Upper lobe of left lung (tissue), 6 donors: ENCODE measurements at regions not wholly inside any gene's neighbourhood (a gene's known extent, or its start where the extent isn't known, plus 50 kb on each side); places are given as distances from the start of the nearest gene placed in this dataset.

Source experiments
- ATAC-seq, 2 donors: fragments of 200-7000 bp; cut with Tn5 transposase; one replicate each; pipeline ENCODE4 v1.9.1; 2022; ENCODE audit warnings: mild to moderate bottlenecking in 2 of 2, moderate library complexity in 2 of 2; ENCODE audit not compliant: low FRiP score in 2 of 2
- DNase-seq, 2 donors: peaks; one replicate each; pipeline ENCODE4 v3.0.0-alpha.2; 2019 to 2020
- H3K27ac ChIP-seq, 4 donors: fragments of 200-600 bp; sonication (generic); one replicate each; pipeline ENCODE4 v1.5.1; 2016 to 2019
- H3K27me3 ChIP-seq, 4 donors: fragments of 200-600 bp; sonication (generic); one replicate each; pipeline ENCODE4 v1.5.1; 2017 to 2019
- H3K36me3 ChIP-seq, 4 donors: fragments of 200-600 bp; sonication (generic); one replicate each; pipeline ENCODE4 v1.5.1; 2016 to 2019
- H3K4me1 ChIP-seq, 4 donors: fragments of 200-600 bp; sonication (generic); one replicate each; pipeline ENCODE4 v1.5.1; 2018 to 2019
- H3K4me3 ChIP-seq, 4 donors: fragments of 200-600 bp; sonication (generic); one replicate each; pipeline ENCODE4 v1.5.1; 2017 to 2019; ENCODE audit warnings: mild to moderate bottlenecking in 2 of 4, moderate library complexity in 1 of 4
- H3K9me3 ChIP-seq, 4 donors: fragments of 200-600 bp; sonication (generic); one replicate each; pipeline ENCODE4 v1.5.1; 2018 to 2019
- EP300 ChIP-seq, 4 donors: sonication (generic); formaldehyde crosslinking; IDR thresholded peaks; one replicate each; pipeline ENCODE4 v1.5.1; 2017; ENCODE audit warnings: antibody characterized with exemption in 4 of 4, control low read depth in 2 of 4
- POLR2A ChIP-seq, 4 donors: fragments of 450-650 bp; IDR thresholded peaks; one replicate each; pipeline ENCODE4 v1.5.1; 2016 to 2017; ENCODE audit warnings: antibody characterized with exemption in 4 of 4, mild to moderate bottlenecking in 2 of 4
- POLR2AphosphoS5 ChIP-seq, 2 donors: sonication (generic); formaldehyde crosslinking; IDR thresholded peaks; one replicate each; pipeline ENCODE4 v1.5.1; 2017; ENCODE audit warnings: antibody characterized with exemption in 2 of 2
- WGBS, 2 donors: methylation state at CpG; one replicate each; pipeline ENCODE4 v1.1.5; 2017 to 2018; 5-methylcytosine and 5-hydroxymethylcytosine counted together
- TF ChIP-seq, protein P1 (sequence below), 6 experiments: fragments of 450-650 bp in 4 of 6; fragments of 200-600 bp in 2 of 6; sonication (generic) in 2 of 6; IDR thresholded peaks; one replicate each; pipeline ENCODE4 v1.5.1; 2016 to 2019; ENCODE audit warnings: antibody characterized with exemption in 6 of 6
- donor health status: DM: no; HTN: no; CAD: no; lungs with moderate emphysema.
- donor health status: DM: no; HTN: yes; CAD: no; lungs with severe emphysema.

DNA sequence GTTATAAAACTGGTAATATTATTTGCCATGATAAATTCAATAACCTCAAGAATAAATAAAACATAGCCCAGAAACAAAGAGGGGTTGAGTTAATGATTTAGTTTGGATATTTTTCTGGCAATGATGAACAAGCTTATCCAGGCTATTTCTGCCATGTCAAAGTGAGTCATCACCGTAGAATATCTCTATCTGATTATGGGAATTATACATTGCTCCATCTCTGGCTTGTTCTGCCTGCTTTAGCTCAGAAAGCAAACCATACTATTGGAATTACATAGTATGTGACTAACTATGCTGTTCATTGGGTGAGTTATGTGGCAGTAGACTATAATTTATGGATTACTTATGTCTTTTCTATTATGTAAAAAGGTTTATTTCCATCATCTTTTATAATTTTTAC is 680.1 kb upstream of the AADAT start:
- Histone ChIP-seq H3K4me3 (no peak overlapping the region), H3K9me3 (no peaks in the 10 kb centered on the region), H3K27ac (no peak overlapping the region), H3K36me3 (no peaks in the 10 kb centered on the region), H3K4me1 (no peaks in the 10 kb centered on the region), H3K27me3 (no peaks in the 10 kb centered on the region)
- TF ChIP-seq, protein P1, sequence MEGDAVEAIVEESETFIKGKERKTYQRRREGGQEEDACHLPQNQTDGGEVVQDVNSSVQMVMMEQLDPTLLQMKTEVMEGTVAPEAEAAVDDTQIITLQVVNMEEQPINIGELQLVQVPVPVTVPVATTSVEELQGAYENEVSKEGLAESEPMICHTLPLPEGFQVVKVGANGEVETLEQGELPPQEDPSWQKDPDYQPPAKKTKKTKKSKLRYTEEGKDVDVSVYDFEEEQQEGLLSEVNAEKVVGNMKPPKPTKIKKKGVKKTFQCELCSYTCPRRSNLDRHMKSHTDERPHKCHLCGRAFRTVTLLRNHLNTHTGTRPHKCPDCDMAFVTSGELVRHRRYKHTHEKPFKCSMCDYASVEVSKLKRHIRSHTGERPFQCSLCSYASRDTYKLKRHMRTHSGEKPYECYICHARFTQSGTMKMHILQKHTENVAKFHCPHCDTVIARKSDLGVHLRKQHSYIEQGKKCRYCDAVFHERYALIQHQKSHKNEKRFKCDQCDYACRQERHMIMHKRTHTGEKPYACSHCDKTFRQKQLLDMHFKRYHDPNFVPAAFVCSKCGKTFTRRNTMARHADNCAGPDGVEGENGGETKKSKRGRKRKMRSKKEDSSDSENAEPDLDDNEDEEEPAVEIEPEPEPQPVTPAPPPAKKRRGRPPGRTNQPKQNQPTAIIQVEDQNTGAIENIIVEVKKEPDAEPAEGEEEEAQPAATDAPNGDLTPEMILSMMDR (IDR thresholded peaks at IDR 0.05): no peak
- no peak for TF ChIP-seq POLR2AphosphoS5 (IDR thresholded peaks at IDR 0.05)
- TF ChIP-seq EP300 (IDR thresholded peaks at IDR 0.05): no peak
- TF ChIP-seq POLR2A (IDR thresholded peaks at IDR 0.05): no peak
- DNase-seq (no peak), ATAC-seq (no peak)
- 70 to 79% methylated on average over 1 of the region's 1 CpG for WGBS, 2 donors

DNA sequence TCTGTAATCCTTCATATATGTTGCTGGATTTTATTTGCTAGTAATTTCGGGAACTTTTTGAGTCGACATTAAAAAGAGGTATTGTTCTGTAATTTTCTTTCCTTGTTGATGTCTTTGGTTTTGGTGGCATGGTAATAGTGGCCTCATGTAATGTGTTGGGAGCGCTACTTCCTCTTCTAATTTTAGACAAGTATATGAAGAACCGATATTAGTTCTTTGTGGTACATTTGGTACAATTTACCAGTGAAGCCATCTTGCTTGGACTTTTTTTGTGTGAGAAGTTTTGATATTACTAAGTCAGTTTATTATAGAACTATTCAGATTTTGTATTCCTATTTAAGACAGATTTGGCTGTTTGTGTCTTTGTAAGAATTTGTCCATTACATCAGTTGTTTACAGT is 669.2 kb upstream of the AADAT start:
- TF ChIP-seq EP300 (IDR thresholded peaks at IDR 0.05): no peak
- TF ChIP-seq POLR2AphosphoS5 (IDR thresholded peaks at IDR 0.05): no peak
- TF ChIP-seq POLR2A (IDR thresholded peaks at IDR 0.05): no peak
- TF ChIP-seq, protein P1 (IDR thresholded peaks at IDR 0.05): no peak
- no peak overlapping the region for H3K27ac ChIP-seq
- ATAC-seq: no peak
- no peaks in the 10 kb centered on the region for H3K27me3 ChIP-seq
- no peaks in the 10 kb centered on the region for H3K4me1 ChIP-seq
- no peak for DNase-seq
- peaks cover 0 to 7% (median 0%) of the 10 kb centered on the region in 4 donors for H3K9me3 ChIP-seq
- no peak overlapping the region for H3K4me3 ChIP-seq
- H3K36me3 ChIP-seq: no peaks in the 10 kb centered on the region
- WGBS, 2 donors: 92 to 94% methylated on average over 4 of the region's 4 CpGs

DNA sequence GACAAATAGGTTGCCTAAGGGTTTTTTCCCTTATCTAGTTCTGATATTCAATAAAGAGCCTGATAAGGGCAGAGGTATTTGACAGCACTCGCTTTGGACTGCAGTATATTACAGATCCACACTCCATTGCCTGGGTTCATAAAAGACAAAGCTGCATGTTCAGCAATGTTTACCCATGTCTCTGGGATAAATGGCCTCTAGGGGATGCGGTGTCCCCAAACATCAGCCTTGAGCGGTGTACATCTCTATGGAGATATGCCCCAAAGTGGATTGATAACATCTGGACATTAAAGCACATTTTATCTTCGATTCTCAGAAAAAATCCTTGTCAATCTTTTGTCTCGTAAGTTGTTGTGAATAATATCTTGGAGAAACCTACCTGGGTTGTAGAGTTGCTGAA is 660.8 kb upstream of the AADAT start:
- no peak overlapping the region for H3K4me3 ChIP-seq
- TF ChIP-seq EP300 (IDR thresholded peaks at IDR 0.05) (no peak), POLR2AphosphoS5 (IDR thresholded peaks at IDR 0.05) (no peak), POLR2A (IDR thresholded peaks at IDR 0.05) (no peak)
- TF ChIP-seq, protein P1 (IDR thresholded peaks at IDR 0.05): no peak
- no peak for ATAC-seq
- H3K4me1 ChIP-seq: no peaks in the 10 kb centered on the region
- no peak for DNase-seq
- no peak overlapping the region for H3K27ac ChIP-seq
- no peaks in the 10 kb centered on the region for H3K27me3 ChIP-seq
- peaks cover 0 to 9% (median 0%) of the 10 kb centered on the region in 4 donors for H3K9me3 ChIP-seq
- WGBS, 2 donors: 66 to 81% methylated on average over 5 of the region's 5 CpGs
- H3K36me3 ChIP-seq: no peaks in the 10 kb centered on the region

DNA sequence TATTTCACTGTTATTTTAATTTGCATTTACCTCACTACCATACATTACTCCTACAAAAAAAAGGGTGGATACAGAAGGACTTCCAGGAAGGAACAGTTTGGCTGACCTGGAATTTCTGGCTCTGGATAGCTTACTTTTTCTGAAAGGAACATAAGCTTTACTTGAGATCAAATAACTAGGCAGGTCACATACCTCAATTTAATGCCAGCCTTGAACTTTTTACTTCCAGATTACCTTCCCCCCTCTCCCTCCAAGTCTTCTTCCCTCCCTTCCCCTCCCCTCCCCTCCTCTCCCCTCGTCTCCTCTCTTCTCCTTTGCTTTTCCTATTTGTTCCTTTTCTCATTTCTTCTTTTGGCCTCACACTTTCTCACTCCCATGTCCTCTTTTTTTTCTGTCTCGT is 659.2 kb upstream of the AADAT start:
- no peaks in the 10 kb centered on the region for H3K27me3 ChIP-seq
- no peaks in the 10 kb centered on the region for H3K4me1 ChIP-seq
- no peak overlapping the region for H3K4me3 ChIP-seq
- no peak for ATAC-seq
- no peak for TF ChIP-seq POLR2AphosphoS5 (IDR thresholded peaks at IDR 0.05)
- TF ChIP-seq, protein P1 (IDR thresholded peaks at IDR 0.05): no peak
- no peak for TF ChIP-seq EP300 (IDR thresholded peaks at IDR 0.05)
- TF ChIP-seq POLR2A (IDR thresholded peaks at IDR 0.05): no peak
- H3K36me3 ChIP-seq: no peaks in the 10 kb centered on the region
- no peak overlapping the region for H3K27ac ChIP-seq
- DNase-seq: no peak
- WGBS, 2 donors: 58 to 60% methylated on average over 2 of the region's 2 CpGs
- H3K9me3 ChIP-seq: peaks cover 0 to 2% (median 0%) of the 10 kb centered on the region in 4 donors

DNA sequence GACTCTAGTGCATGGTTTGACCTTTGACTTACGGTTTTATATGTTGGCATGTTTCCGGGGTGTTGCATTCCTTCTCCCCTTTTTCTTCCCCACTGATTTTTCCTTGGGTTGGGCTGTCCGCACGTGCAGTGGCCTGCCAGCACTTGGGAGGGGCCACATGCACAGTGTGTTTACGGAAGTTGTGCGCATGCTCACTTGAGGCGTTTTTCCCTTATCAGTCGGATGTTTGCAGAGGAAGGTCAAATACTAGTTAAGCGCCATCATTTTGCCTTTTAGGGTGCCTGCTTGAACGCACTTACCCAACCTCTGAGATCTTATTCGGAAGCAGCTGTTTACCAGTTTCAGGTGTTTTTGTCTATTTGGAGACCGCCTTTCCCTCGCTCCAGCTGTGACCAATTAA is 653.9 kb upstream of the AADAT start:
- no peak for ATAC-seq
- no peaks in the 10 kb centered on the region for H3K27me3 ChIP-seq
- no peaks in the 10 kb centered on the region for H3K36me3 ChIP-seq
- H3K9me3 ChIP-seq: no peaks in the 10 kb centered on the region
- H3K4me1 ChIP-seq: no peaks in the 10 kb centered on the region
- DNase-seq: peak in 1 of 2 donors; percentile 15
- H3K27ac ChIP-seq: no peak overlapping the region
- no peak overlapping the region for H3K4me3 ChIP-seq
- WGBS, 2 donors: 65% methylated on average over 13 of the region's 13 CpGs
- TF ChIP-seq EP300 (IDR thresholded peaks at IDR 0.05): no peak
- no peak for TF ChIP-seq POLR2AphosphoS5 (IDR thresholded peaks at IDR 0.05)
- TF ChIP-seq, protein P1 (IDR thresholded peaks at IDR 0.05): no peak
